Activated T-cell treated with anti-CD3 and anti-CD28 coated beads, Interleukin-2, amount 50 U/mL, for 24 hours (primary cell): ENCODE measurements at regions not wholly inside any gene's neighbourhood (a gene's known extent, or its start where the extent isn't known, plus 50 kb on each side); places are given as distances from the start of the nearest gene placed in this dataset.
"Not testable (repeated sequence)": the region's sequence is repeated elsewhere in the genome, so short reads cannot be mapped to it uniquely, and the experiment has no call there.

ENCODE experiments used
- DNase-seq: peaks from one replicate; pipeline ENCODE4 v3.0.0-alpha.2; 2020
- H3K27ac Mint-ChIP-seq: 2 replicates; pipeline ENCODE4 v1.8.0; 2020; ENCODE audit warnings: mild to moderate bottlenecking, mixed read lengths
- H3K27me3 Mint-ChIP-seq: 2 replicates; pipeline ENCODE4 v1.8.0; 2020; ENCODE audit warnings: mixed read lengths
- H3K36me3 Mint-ChIP-seq: 2 replicates; pipeline ENCODE4 v1.8.0; 2020; ENCODE audit warnings: low read depth, mixed read lengths
- H3K4me1 Mint-ChIP-seq: 2 replicates; pipeline ENCODE4 v1.8.0; 2020; ENCODE audit warnings: low read depth, mixed read lengths
- H3K4me3 Mint-ChIP-seq: 2 replicates; pipeline ENCODE4 v1.8.0; 2020; ENCODE audit warnings: mild to moderate bottlenecking, moderate library complexity, mixed read lengths
- H3K9me3 Mint-ChIP-seq: 2 replicates; pipeline ENCODE4 v1.8.0; 2020; ENCODE audit warnings: mixed read lengths

GRCh38 chr3:110344487-110344886 lies 727.1 kb upstream of the NECTIN3 start:
- Mint-ChIP-seq H3K27ac (no peak overlapping the region), H3K4me1 (peaks cover 1% of the 10 kb centered on the region), H3K36me3 (no peaks in the 10 kb centered on the region), H3K27me3 (no peaks in the 10 kb centered on the region), H3K9me3 (no peaks in the 10 kb centered on the region), H3K4me3 (no peak overlapping the region)
- no peak for DNase-seq

- Mint-ChIP-seq H3K27ac (no peak overlapping the region), H3K9me3 (no peaks in the 10 kb centered on the region), H3K4me3 (no peak overlapping the region), H3K27me3 (no peaks in the 10 kb centered on the region), H3K4me1 (peaks cover 1% of the 10 kb centered on the region), H3K36me3 (no peaks in the 10 kb centered on the region)
- DNase-seq = no peak
These were observed 726.5 kb upstream of the NECTIN3 start for GRCh38 chr3:110344897-110345767.

GRCh38 chr3:110349295-110349694 lies 722.3 kb upstream of the NECTIN3 start:
- H3K9me3 Mint-ChIP-seq = no peaks in the 10 kb centered on the region
- H3K4me1 Mint-ChIP-seq = peaks cover 1% of the 10 kb centered on the region
- H3K36me3 Mint-ChIP-seq = no peaks in the 10 kb centered on the region
- no peak overlapping the region for H3K4me3 Mint-ChIP-seq
- H3K27ac Mint-ChIP-seq = no peak overlapping the region
- H3K27me3 Mint-ChIP-seq = no peaks in the 10 kb centered on the region
- DNase-seq = no peak

- H3K27me3 Mint-ChIP-seq = no peaks in the 10 kb centered on the region
- DNase-seq = no peak
These were observed 718.6 kb upstream of the NECTIN3 start for GRCh38 chr3:110352841-110353604.

GRCh38 chr3:110362751-110363150 lies 708.9 kb upstream of the NECTIN3 start:
- H3K4me3 Mint-ChIP-seq = no peak overlapping the region
- no peaks in the 10 kb centered on the region for H3K4me1 Mint-ChIP-seq
- no peak for DNase-seq
- H3K27ac Mint-ChIP-seq = no peak overlapping the region
- H3K9me3 Mint-ChIP-seq = no peaks in the 10 kb centered on the region
- H3K27me3 Mint-ChIP-seq = no peaks in the 10 kb centered on the region
- no peaks in the 10 kb centered on the region for H3K36me3 Mint-ChIP-seq

More at GRCh38 chr3:110352841-110353604, 718.6 kb upstream of the NECTIN3 start:
- Mint-ChIP-seq H3K9me3 (no peaks in the 10 kb centered on the region), H3K27ac (no peak overlapping the region), H3K4me3 (no peak overlapping the region), H3K4me1 (no peaks in the 10 kb centered on the region), H3K36me3 (no peaks in the 10 kb centered on the region)

- not testable (repeated sequence) for H3K27me3 Mint-ChIP-seq, DNase-seq, H3K36me3 Mint-ChIP-seq, H3K9me3 Mint-ChIP-seq, H3K4me3 Mint-ChIP-seq, H3K27ac Mint-ChIP-seq, H3K4me1 Mint-ChIP-seq
These were observed 704.3 kb upstream of the NECTIN3 start for GRCh38 chr3:110367289-110367688.

GRCh38 chr3:110375751-110376518 lies 695.7 kb upstream of the NECTIN3 start:
- no peak for DNase-seq
- Mint-ChIP-seq H3K4me1 (no peaks in the 10 kb centered on the region), H3K36me3 (no peaks in the 10 kb centered on the region), H3K9me3 (no peaks in the 10 kb centered on the region), H3K27me3 (no peaks in the 10 kb centered on the region), H3K4me3 (no peak overlapping the region), H3K27ac (no peak overlapping the region)

GRCh38 chr3:110378481-110378880 lies 693.1 kb upstream of the NECTIN3 start:
- no peaks in the 10 kb centered on the region for H3K27me3 Mint-ChIP-seq
- no peak for DNase-seq
- H3K4me3 Mint-ChIP-seq = no peak overlapping the region
- no peaks in the 10 kb centered on the region for H3K4me1 Mint-ChIP-seq
- H3K36me3 Mint-ChIP-seq = no peaks in the 10 kb centered on the region
- no peak overlapping the region for H3K27ac Mint-ChIP-seq
- H3K9me3 Mint-ChIP-seq = no peaks in the 10 kb centered on the region

GRCh38 chr3:110381992-110382391 lies 689.6 kb upstream of the NECTIN3 start:
- no peaks in the 10 kb centered on the region for H3K4me1 Mint-ChIP-seq
- no peaks in the 10 kb centered on the region for H3K36me3 Mint-ChIP-seq
- no peak overlapping the region for H3K27ac Mint-ChIP-seq

GRCh38 chr3:110383356-110383755 lies 688.3 kb upstream of the NECTIN3 start:
- Mint-ChIP-seq H3K4me1 (no peaks in the 10 kb centered on the region), H3K27me3 (no peaks in the 10 kb centered on the region), H3K9me3 (no peaks in the 10 kb centered on the region), H3K27ac (no peak overlapping the region), H3K4me3 (no peak overlapping the region), H3K36me3 (no peaks in the 10 kb centered on the region)
- no peak for DNase-seq

More at GRCh38 chr3:110381992-110382391, 689.6 kb upstream of the NECTIN3 start:
- Mint-ChIP-seq H3K4me3 (no peak overlapping the region), H3K9me3 (no peaks in the 10 kb centered on the region), H3K27me3 (no peaks in the 10 kb centered on the region)
- DNase-seq = no peak

- H3K4me1 Mint-ChIP-seq = no peaks in the 10 kb centered on the region
- no peak for DNase-seq
These were observed 687.0 kb upstream of the NECTIN3 start for GRCh38 chr3:110384601-110385000.

GRCh38 chr3:110389005-110389404 lies 682.6 kb upstream of the NECTIN3 start:
- no peak overlapping the region for H3K27ac Mint-ChIP-seq
- H3K4me3 Mint-ChIP-seq = no peak overlapping the region

More at GRCh38 chr3:110384601-110385000, 687.0 kb upstream of the NECTIN3 start:
- H3K27ac Mint-ChIP-seq = no peak overlapping the region
- H3K4me3 Mint-ChIP-seq = no peak overlapping the region
- H3K9me3 Mint-ChIP-seq = no peaks in the 10 kb centered on the region
- H3K36me3 Mint-ChIP-seq = no peaks in the 10 kb centered on the region
- no peaks in the 10 kb centered on the region for H3K27me3 Mint-ChIP-seq

GRCh38 chr3:110390372-110390771 lies 681.2 kb upstream of the NECTIN3 start:
- Mint-ChIP-seq H3K9me3 (no peaks in the 10 kb centered on the region), H3K36me3 (no peaks in the 10 kb centered on the region), H3K27me3 (no peaks in the 10 kb centered on the region), H3K4me3 (no peak overlapping the region), H3K4me1 (no peaks in the 10 kb centered on the region), H3K27ac (no peak overlapping the region)
- no peak for DNase-seq

More at GRCh38 chr3:110389005-110389404, 682.6 kb upstream of the NECTIN3 start:
- no peaks in the 10 kb centered on the region for H3K36me3 Mint-ChIP-seq
- no peaks in the 10 kb centered on the region for H3K9me3 Mint-ChIP-seq
- H3K4me1 Mint-ChIP-seq = no peaks in the 10 kb centered on the region
- no peak for DNase-seq
- no peaks in the 10 kb centered on the region for H3K27me3 Mint-ChIP-seq

GRCh38 chr3:110391042-110391441 lies 680.6 kb upstream of the NECTIN3 start:
- DNase-seq = no peak
- H3K4me3 Mint-ChIP-seq = no peak overlapping the region
- no peaks in the 10 kb centered on the region for H3K4me1 Mint-ChIP-seq
- no peaks in the 10 kb centered on the region for H3K36me3 Mint-ChIP-seq
- no peaks in the 10 kb centered on the region for H3K27me3 Mint-ChIP-seq
- no peaks in the 10 kb centered on the region for H3K9me3 Mint-ChIP-seq
- H3K27ac Mint-ChIP-seq = no peak overlapping the region
